ENCODE measurements at regions not wholly inside any gene's neighbourhood (a gene's known extent, or its start where the extent isn't known, plus 50 kb on each side); places are given as distances from the start of the nearest gene placed in this dataset.
"Not testable (repeated sequence)": the region's sequence is repeated elsewhere in the genome, so short reads cannot be mapped to it uniquely, and the experiment has no call there.

- H3K4me3 ChIP-seq (ENCODE audit: low read length in 2 of 2): no peak overlapping the region
- DNase-seq (ENCODE audit: low read depth in 6 of 9, low spot score in 9 of 9): no peak
- H3K4me1 ChIP-seq (ENCODE audit: control insufficient read depth in 2 of 2, insufficient read depth in 2 of 2, low read length in 2 of 2): no peaks in the 10 kb centered on the region
- no peak overlapping the region for H3K27ac ChIP-seq (ENCODE audit: low read depth in 1 of 2, low read length in 1 of 2)
- H3K27me3 ChIP-seq (ENCODE audit: control insufficient read depth in 2 of 2, insufficient read depth in 1 of 2, low read length in 1 of 2): no peaks in the 10 kb centered on the region
- no peaks in the 10 kb centered on the region for H3K36me3 ChIP-seq (ENCODE audit: control insufficient read depth in 2 of 2, insufficient read depth in 2 of 2, low read length in 1 of 2)
- H3K9me3 ChIP-seq (ENCODE audit: control insufficient read depth in 2 of 2, insufficient read depth in 1 of 2, low read length in 1 of 2): no peaks in the 10 kb centered on the region
Observed at GRCh38 chr16:48062681-48063080, 93.1 kb downstream of the ABCC12 start.

- Histone ChIP-seq H3K27me3 (ENCODE audit: control insufficient read depth in 2 of 2, insufficient read depth in 1 of 2, low read length in 1 of 2) (peaks cover 0 to 4% of the 10 kb centered on the region in 2 donors), H3K4me1 (ENCODE audit: control insufficient read depth in 2 of 2, insufficient read depth in 2 of 2, low read length in 2 of 2) (no peaks in the 10 kb centered on the region), H3K4me3 (ENCODE audit: low read length in 2 of 2) (no peak overlapping the region), H3K27ac (ENCODE audit: low read depth in 1 of 2, low read length in 1 of 2) (no peak overlapping the region), H3K36me3 (ENCODE audit: control insufficient read depth in 2 of 2, insufficient read depth in 2 of 2, low read length in 1 of 2) (no peaks in the 10 kb centered on the region), H3K9me3 (ENCODE audit: control insufficient read depth in 2 of 2, insufficient read depth in 1 of 2, low read length in 1 of 2) (no peaks in the 10 kb centered on the region)
- no peak for DNase-seq (ENCODE audit: low read depth in 6 of 9, low spot score in 9 of 9)
- WGBS: 98% methylated on average over 17 of the region's 17 CpGs
Observed at GRCh38 chr16:48059936-48060335, 95.9 kb downstream of the ABCC12 start.

GRCh38 chr16:48059190-48059589, 96.6 kb downstream of the ABCC12 start:
- not testable (repeated sequence) for H3K4me3 ChIP-seq (ENCODE audit: low read length in 2 of 2); H3K9me3 ChIP-seq (ENCODE audit: control insufficient read depth in 2 of 2, insufficient read depth in 1 of 2, low read length in 1 of 2); DNase-seq (ENCODE audit: low read depth in 6 of 9, low spot score in 9 of 9); H3K27ac ChIP-seq (ENCODE audit: low read depth in 1 of 2, low read length in 1 of 2); H3K27me3 ChIP-seq (ENCODE audit: control insufficient read depth in 2 of 2, insufficient read depth in 1 of 2, low read length in 1 of 2); H3K36me3 ChIP-seq (ENCODE audit: control insufficient read depth in 2 of 2, insufficient read depth in 2 of 2, low read length in 1 of 2); H3K4me1 ChIP-seq (ENCODE audit: control insufficient read depth in 2 of 2, insufficient read depth in 2 of 2, low read length in 2 of 2)
- WGBS: 96% methylated on average over 25 of the region's 25 CpGs

- Histone ChIP-seq H3K27ac (ENCODE audit: low read depth in 1 of 2, low read length in 1 of 2) (no peak overlapping the region), H3K4me1 (ENCODE audit: control insufficient read depth in 2 of 2, insufficient read depth in 2 of 2, low read length in 2 of 2) (no peaks in the 10 kb centered on the region), H3K4me3 (ENCODE audit: low read length in 2 of 2) (no peak overlapping the region), H3K36me3 (ENCODE audit: control insufficient read depth in 2 of 2, insufficient read depth in 2 of 2, low read length in 1 of 2) (no peaks in the 10 kb centered on the region), H3K9me3 (ENCODE audit: control insufficient read depth in 2 of 2, insufficient read depth in 1 of 2, low read length in 1 of 2) (no peaks in the 10 kb centered on the region), H3K27me3 (ENCODE audit: control insufficient read depth in 2 of 2, insufficient read depth in 1 of 2, low read length in 1 of 2) (peaks cover 0 to 6% of the 10 kb centered on the region in 2 donors)
- DNase-seq (ENCODE audit: low read depth in 6 of 9, low spot score in 9 of 9): no peak
- WGBS: 93% methylated on average over 3 of the region's 3 CpGs
Observed at GRCh38 chr16:48057048-48057447, 98.7 kb downstream of the ABCC12 start.

GRCh38 chr16:48054881-48055601, 100.8 kb downstream of the ABCC12 start:
- Histone ChIP-seq H3K9me3 (ENCODE audit: control insufficient read depth in 2 of 2, insufficient read depth in 1 of 2, low read length in 1 of 2) (no peaks in the 10 kb centered on the region), H3K4me3 (ENCODE audit: low read length in 2 of 2) (no peak overlapping the region), H3K27ac (ENCODE audit: low read depth in 1 of 2, low read length in 1 of 2) (no peak overlapping the region), H3K4me1 (ENCODE audit: control insufficient read depth in 2 of 2, insufficient read depth in 2 of 2, low read length in 2 of 2) (no peaks in the 10 kb centered on the region), H3K27me3 (ENCODE audit: control insufficient read depth in 2 of 2, insufficient read depth in 1 of 2, low read length in 1 of 2) (peaks cover 0 to 6% of the 10 kb centered on the region in 2 donors), H3K36me3 (ENCODE audit: control insufficient read depth in 2 of 2, insufficient read depth in 2 of 2, low read length in 1 of 2) (no peaks in the 10 kb centered on the region)
- peak in 5 of 9 donors; percentile 2 to 39 (median 10) for DNase-seq (ENCODE audit: low read depth in 6 of 9, low spot score in 9 of 9)
- WGBS: 37% methylated on average over 24 of the region's 24 CpGs

- Histone ChIP-seq H3K4me3 (ENCODE audit: low read length in 2 of 2) (no peak overlapping the region), H3K27me3 (ENCODE audit: control insufficient read depth in 2 of 2, insufficient read depth in 1 of 2, low read length in 1 of 2) (peaks cover 0 to 6% of the 10 kb centered on the region in 2 donors), H3K4me1 (ENCODE audit: control insufficient read depth in 2 of 2, insufficient read depth in 2 of 2, low read length in 2 of 2) (no peaks in the 10 kb centered on the region), H3K27ac (ENCODE audit: low read depth in 1 of 2, low read length in 1 of 2) (no peak overlapping the region), H3K36me3 (ENCODE audit: control insufficient read depth in 2 of 2, insufficient read depth in 2 of 2, low read length in 1 of 2) (no peaks in the 10 kb centered on the region), H3K9me3 (ENCODE audit: control insufficient read depth in 2 of 2, insufficient read depth in 1 of 2, low read length in 1 of 2) (no peaks in the 10 kb centered on the region)
- DNase-seq (ENCODE audit: low read depth in 6 of 9, low spot score in 9 of 9): no peak
- WGBS: 60% methylated on average over 4 of the region's 4 CpGs
Observed at GRCh38 chr16:48053418-48053745, 102.4 kb downstream of the ABCC12 start.

GRCh38 chr16:48052731-48053417, 102.9 kb downstream of the ABCC12 start:
- Histone ChIP-seq H3K4me1 (ENCODE audit: control insufficient read depth in 2 of 2, insufficient read depth in 2 of 2, low read length in 2 of 2) (no peaks in the 10 kb centered on the region), H3K4me3 (ENCODE audit: low read length in 2 of 2) (no peak overlapping the region), H3K27me3 (ENCODE audit: control insufficient read depth in 2 of 2, insufficient read depth in 1 of 2, low read length in 1 of 2) (peaks cover 0 to 6% of the 10 kb centered on the region in 2 donors), H3K36me3 (ENCODE audit: control insufficient read depth in 2 of 2, insufficient read depth in 2 of 2, low read length in 1 of 2) (no peaks in the 10 kb centered on the region), H3K27ac (ENCODE audit: low read depth in 1 of 2, low read length in 1 of 2) (no peak overlapping the region), H3K9me3 (ENCODE audit: control insufficient read depth in 2 of 2, insufficient read depth in 1 of 2, low read length in 1 of 2) (no peaks in the 10 kb centered on the region)
- 86% methylated on average over 5 of the region's 5 CpGs for WGBS
- no peak for DNase-seq (ENCODE audit: low read depth in 6 of 9, low spot score in 9 of 9)

GRCh38 chr16:48050871-48051270, 104.9 kb downstream of the ABCC12 start:
- Histone ChIP-seq H3K27ac (ENCODE audit: low read depth in 1 of 2, low read length in 1 of 2) (no peak overlapping the region), H3K4me3 (ENCODE audit: low read length in 2 of 2) (no peak overlapping the region), H3K9me3 (ENCODE audit: control insufficient read depth in 2 of 2, insufficient read depth in 1 of 2, low read length in 1 of 2) (no peaks in the 10 kb centered on the region), H3K4me1 (ENCODE audit: control insufficient read depth in 2 of 2, insufficient read depth in 2 of 2, low read length in 2 of 2) (no peaks in the 10 kb centered on the region), H3K27me3 (ENCODE audit: control insufficient read depth in 2 of 2, insufficient read depth in 1 of 2, low read length in 1 of 2) (peaks cover 0 to 6% of the 10 kb centered on the region in 2 donors), H3K36me3 (ENCODE audit: control insufficient read depth in 2 of 2, insufficient read depth in 2 of 2, low read length in 1 of 2) (no peaks in the 10 kb centered on the region)
- WGBS: 94% methylated on average over 2 of the region's 2 CpGs
- no peak for DNase-seq (ENCODE audit: low read depth in 6 of 9, low spot score in 9 of 9)

- 87% methylated on average over 3 of the region's 3 CpGs for WGBS
- no peaks in the 10 kb centered on the region for H3K9me3 ChIP-seq (ENCODE audit: control insufficient read depth in 2 of 2, insufficient read depth in 1 of 2, low read length in 1 of 2)
- no peak overlapping the region for H3K27ac ChIP-seq (ENCODE audit: low read depth in 1 of 2, low read length in 1 of 2)
- no peak overlapping the region for H3K4me3 ChIP-seq (ENCODE audit: low read length in 2 of 2)
- no peaks in the 10 kb centered on the region for H3K36me3 ChIP-seq (ENCODE audit: control insufficient read depth in 2 of 2, insufficient read depth in 2 of 2, low read length in 1 of 2)
- peaks cover 0 to 2% of the 10 kb centered on the region in 2 donors for H3K27me3 ChIP-seq (ENCODE audit: control insufficient read depth in 2 of 2, insufficient read depth in 1 of 2, low read length in 1 of 2)
- H3K4me1 ChIP-seq (ENCODE audit: control insufficient read depth in 2 of 2, insufficient read depth in 2 of 2, low read length in 2 of 2): no peaks in the 10 kb centered on the region
- DNase-seq (ENCODE audit: low read depth in 6 of 9, low spot score in 9 of 9): no peak
Observed at GRCh38 chr16:48049847-48050246, 105.9 kb downstream of the ABCC12 start.
